ENCODE measurements at regions not wholly inside any gene's neighbourhood (a gene's known extent, or its start where the extent isn't known, plus 50 kb on each side); places are given as distances from the start of the nearest gene placed in this dataset.

DNA sequence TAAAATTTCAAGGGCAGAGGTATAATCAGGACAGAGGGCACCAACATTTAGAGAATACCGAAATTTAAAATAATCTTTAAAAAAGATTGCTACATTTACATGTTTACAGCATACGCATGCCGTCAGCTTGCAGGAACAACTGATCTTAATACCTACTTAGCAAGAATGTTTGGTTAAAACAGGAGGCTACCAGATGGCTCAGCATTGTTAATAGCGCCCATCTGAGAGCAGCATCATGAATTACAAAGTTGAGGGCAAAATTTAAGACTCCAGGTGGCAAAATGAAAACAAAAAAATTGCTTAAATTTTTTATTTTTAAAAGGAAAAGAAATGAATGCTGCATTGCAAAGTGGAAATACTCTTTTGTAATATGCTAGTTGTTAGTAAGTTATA lies 241.3 kb downstream of the C4orf33 start:
- no peak overlapping the region for H3K27ac Mint-ChIP-seq
- Histone ChIP-seq H3K27me3 (replicated peaks in 1 of 4; ENCODE audit: control extremely low read depth in 1 of 4, control insufficient read depth in 3 of 4, insufficient read depth in 4 of 4, low read length in 3 of 4) (peaks cover 0 to 4% (median 0%) of the 10 kb centered on the region in 4 experiments), H3K27ac (ENCODE audit: low read length in 2 of 2) (no peak overlapping the region), H2AFZ (ENCODE audit: insufficient read depth, low read depth, low read length, poor library complexity, severe bottlenecking) (no peak overlapping the region), H3K4me3 (ENCODE audit: control extremely low read depth in 1 of 5, extremely low read depth in 1 of 5, insufficient read depth in 1 of 5, low read depth in 2 of 5, low read length in 4 of 5) (no peak overlapping the region), H3K4me1 (ENCODE audit: control insufficient read depth in 2 of 2, insufficient read depth in 2 of 2, low read length in 2 of 2) (no peaks in the 10 kb centered on the region), H3K79me2 (ENCODE audit: control insufficient read depth, insufficient read depth, low read length) (no peaks in the 10 kb centered on the region), H3K4me2 (replicated peaks; ENCODE audit: low read depth, low read length, poor library complexity, severe bottlenecking) (no peak overlapping the region), H4K20me1 (ENCODE audit: control insufficient read depth, insufficient read depth, low read length, poor library complexity, severe bottlenecking) (no peaks in the 10 kb centered on the region), H3K36me3 (replicated peaks in 1 of 2; ENCODE audit: control extremely low read depth in 1 of 2, control insufficient read depth in 1 of 2, extremely low read depth in 1 of 2, insufficient read depth in 2 of 2, low read length in 1 of 2) (no peaks in the 10 kb centered on the region), H3K9ac (ENCODE audit: low read length) (no peak overlapping the region), H3K9me3 (ENCODE audit: control extremely low read depth in 1 of 3, control insufficient read depth in 2 of 3, insufficient read depth in 1 of 3, low read length in 2 of 3) (no peaks in the 10 kb centered on the region)
- no peak for DNase-seq
- peaks cover 9% of the 10 kb centered on the region for H3K27me3 Mint-ChIP-seq
- no peaks in the 10 kb centered on the region for H3K4me1 Mint-ChIP-seq
- no peak overlapping the region for H3K4me3 Mint-ChIP-seq
- intact Hi-C loops (cut with micrococcal nuclease): no loop called here
- CTCF ChIA-PET: no interaction called here
- no peak for TF ChIP-seq EZH2 (IDR thresholded peaks at IDR 0.05; ENCODE audit: borderline replicate concordance, insufficient read depth, low read depth, low read length, poor library complexity, severe bottlenecking)
- TF ChIP-seq, protein P1, sequence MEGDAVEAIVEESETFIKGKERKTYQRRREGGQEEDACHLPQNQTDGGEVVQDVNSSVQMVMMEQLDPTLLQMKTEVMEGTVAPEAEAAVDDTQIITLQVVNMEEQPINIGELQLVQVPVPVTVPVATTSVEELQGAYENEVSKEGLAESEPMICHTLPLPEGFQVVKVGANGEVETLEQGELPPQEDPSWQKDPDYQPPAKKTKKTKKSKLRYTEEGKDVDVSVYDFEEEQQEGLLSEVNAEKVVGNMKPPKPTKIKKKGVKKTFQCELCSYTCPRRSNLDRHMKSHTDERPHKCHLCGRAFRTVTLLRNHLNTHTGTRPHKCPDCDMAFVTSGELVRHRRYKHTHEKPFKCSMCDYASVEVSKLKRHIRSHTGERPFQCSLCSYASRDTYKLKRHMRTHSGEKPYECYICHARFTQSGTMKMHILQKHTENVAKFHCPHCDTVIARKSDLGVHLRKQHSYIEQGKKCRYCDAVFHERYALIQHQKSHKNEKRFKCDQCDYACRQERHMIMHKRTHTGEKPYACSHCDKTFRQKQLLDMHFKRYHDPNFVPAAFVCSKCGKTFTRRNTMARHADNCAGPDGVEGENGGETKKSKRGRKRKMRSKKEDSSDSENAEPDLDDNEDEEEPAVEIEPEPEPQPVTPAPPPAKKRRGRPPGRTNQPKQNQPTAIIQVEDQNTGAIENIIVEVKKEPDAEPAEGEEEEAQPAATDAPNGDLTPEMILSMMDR (IDR thresholded peaks at IDR 0.05): no peak
- no peak for ATAC-seq (ENCODE audit: low read depth)
- POLR2A ChIA-PET: no interaction called here
- H3K9me3 Mint-ChIP-seq (ENCODE audit: insufficient read depth): no peaks in the 10 kb centered on the region
- WGBS (ENCODE audit: insufficient coverage): 96% methylated on average over 3 of the region's 4 CpGs

DNA sequence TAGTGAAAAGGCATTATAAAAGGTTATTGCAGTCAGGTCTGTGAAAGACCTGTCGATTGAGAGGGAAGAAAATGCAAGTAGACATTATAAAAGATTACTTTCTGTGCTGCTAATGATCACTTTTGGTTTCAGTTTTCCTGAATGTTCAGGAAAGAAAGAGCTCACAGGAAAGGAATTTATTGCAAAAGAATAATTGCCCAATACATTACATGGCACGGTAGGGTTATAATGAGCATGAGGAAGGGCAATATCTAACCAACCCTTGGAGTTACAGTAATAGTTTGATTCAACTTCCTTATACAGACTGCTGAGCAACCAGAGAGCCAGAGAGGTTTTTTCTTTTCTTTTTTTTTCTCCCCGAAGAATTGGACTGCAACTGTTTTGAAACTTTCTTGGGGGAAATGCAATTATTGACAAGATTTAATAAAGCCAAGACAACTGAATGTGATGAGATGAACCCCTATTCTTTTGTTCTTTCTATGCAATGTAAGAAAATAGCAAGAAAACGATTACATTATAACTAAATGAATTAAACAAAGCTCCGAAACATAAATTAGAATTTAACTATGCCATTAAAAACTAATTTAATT lies 247.0 kb downstream of the C4orf33 start:
- intact Hi-C loops (cut with micrococcal nuclease): no loop called here
- Histone ChIP-seq H3K27me3 (replicated peaks in 1 of 4; ENCODE audit: control extremely low read depth in 1 of 4, control insufficient read depth in 3 of 4, insufficient read depth in 4 of 4, low read length in 3 of 4) (peaks cover 0 to 4% (median 0%) of the 10 kb centered on the region in 4 experiments), H3K79me2 (ENCODE audit: control insufficient read depth, insufficient read depth, low read length) (no peaks in the 10 kb centered on the region), H3K9ac (ENCODE audit: low read length) (no peak overlapping the region), H4K20me1 (ENCODE audit: control insufficient read depth, insufficient read depth, low read length, poor library complexity, severe bottlenecking) (no peaks in the 10 kb centered on the region), H3K36me3 (replicated peaks in 1 of 2; ENCODE audit: control extremely low read depth in 1 of 2, control insufficient read depth in 1 of 2, extremely low read depth in 1 of 2, insufficient read depth in 2 of 2, low read length in 1 of 2) (no peaks in the 10 kb centered on the region), H3K27ac (ENCODE audit: low read length in 2 of 2) (no peak overlapping the region), H3K4me3 (ENCODE audit: control extremely low read depth in 1 of 5, extremely low read depth in 1 of 5, insufficient read depth in 1 of 5, low read depth in 2 of 5, low read length in 4 of 5) (no peak overlapping the region), H3K4me2 (replicated peaks; ENCODE audit: low read depth, low read length, poor library complexity, severe bottlenecking) (no peak overlapping the region), H3K9me3 (ENCODE audit: control extremely low read depth in 1 of 3, control insufficient read depth in 2 of 3, insufficient read depth in 1 of 3, low read length in 2 of 3) (no peaks in the 10 kb centered on the region), H3K4me1 (ENCODE audit: control insufficient read depth in 2 of 2, insufficient read depth in 2 of 2, low read length in 2 of 2) (no peaks in the 10 kb centered on the region), H2AFZ (ENCODE audit: insufficient read depth, low read depth, low read length, poor library complexity, severe bottlenecking) (no peak overlapping the region)
- Mint-ChIP-seq H3K9me3 (ENCODE audit: insufficient read depth) (no peaks in the 10 kb centered on the region), H3K27me3 (peaks cover 9% of the 10 kb centered on the region), H3K4me1 (no peaks in the 10 kb centered on the region), H3K4me3 (no peak overlapping the region), H3K27ac (no peak overlapping the region)
- ChIA-PET POLR2A (no interaction called here), CTCF (interaction anchor here (0.8 to 1.4 kb wide), 3 partner anchors 9 to 13 kb away, joined by 3 to 4 read pairs (median 4); no protein-coding TSS in a partner anchor)
- no peak for DNase-seq
- no CpG with 5 or more reads among the region's 5 CpGs for WGBS (ENCODE audit: insufficient coverage)
- no peak for TF ChIP-seq EZH2 (IDR thresholded peaks at IDR 0.05; ENCODE audit: borderline replicate concordance, insufficient read depth, low read depth, low read length, poor library complexity, severe bottlenecking)
- TF ChIP-seq, protein P1 (IDR thresholded peaks at IDR 0.05): no peak
- no peak for ATAC-seq (ENCODE audit: low read depth)

Measured in B cell (primary cell).